Vagina (tissue), 2 donors: ENCODE measurements at regions not wholly inside any gene's neighbourhood (a gene's known extent, or its start where the extent isn't known, plus 50 kb on each side); places are given as distances from the start of the nearest gene placed in this dataset.

Experiments used
- DNase-seq, 2 donors: peaks; one replicate each; pipeline ENCODE4 v3.0.0-alpha.2; 2017; ENCODE audit errors: extremely low spot score in 2 of 2
- H3K27ac ChIP-seq: fragments of 200-600 bp; sonication (generic); one replicate; pipeline ENCODE4 v1.5.1; 2019
- H3K27me3 ChIP-seq: fragments of 200-600 bp; sonication (generic); one replicate; pipeline ENCODE4 v1.5.1; 2019
- H3K36me3 ChIP-seq, 2 donors: fragments of 200-600 bp; sonication (generic); one replicate each; pipeline ENCODE4 v1.5.1; 2017 to 2019
- H3K4me1 ChIP-seq: fragments of 200-600 bp; sonication (generic); one replicate; pipeline ENCODE4 v1.5.1; 2019
- H3K4me3 ChIP-seq, 2 donors: fragments of 200-600 bp; sonication (generic); 1 replicate in 1 of 2; 2 replicates in 1 of 2; pipeline ENCODE4 v1.5.1; 2016 to 2019
- H3K9me3 ChIP-seq: fragments of 200-600 bp; sonication (generic); one replicate; pipeline ENCODE4 v1.5.1; 2019
- CTCF ChIP-seq, 3 experiments: fragments of 450-650 bp in 2 of 3; fragments of 200-600 bp in 1 of 3; sonication (generic) in 1 of 3; IDR thresholded peaks; one replicate each; pipeline ENCODE4 v1.5.1; 2017 to 2019; ENCODE audit warnings: antibody characterized with exemption in 3 of 3, mild to moderate bottlenecking in 2 of 3, moderate library complexity in 2 of 3
- POLR2A ChIP-seq, 2 donors: fragments of 450-650 bp; IDR thresholded peaks; one replicate each; pipeline ENCODE4 v1.6.1; 2017; ENCODE audit warnings: antibody characterized with exemption in 2 of 2, mild to moderate bottlenecking in 2 of 2, moderate library complexity in 2 of 2
- POLR2AphosphoS5 ChIP-seq, 2 donors: sonication (generic); formaldehyde crosslinking; IDR thresholded peaks; one replicate each; pipeline ENCODE4 v1.9.0; 2017; ENCODE audit warnings: antibody characterized with exemption in 2 of 2, mild to moderate bottlenecking in 2 of 2, low read depth in 1 of 2; ENCODE audit not compliant: insufficient read depth in 1 of 2
- intact Hi-C: fragments of 100-400 bp; cut with DNase I; formaldehyde crosslinking; loops from one replicate; pipeline ENCODE4 v1.15.1; 2023

- no peak for DNase-seq
- Histone ChIP-seq H3K36me3 (no peaks in the 10 kb centered on the region), H3K4me3 (no peak overlapping the region), H3K9me3 (no peaks in the 10 kb centered on the region), H3K27ac (no peak overlapping the region), H3K4me1 (no peaks in the 10 kb centered on the region), H3K27me3 (no peaks in the 10 kb centered on the region)
- TF ChIP-seq CTCF (IDR thresholded peaks at IDR 0.05) = no peak
- no peak for TF ChIP-seq POLR2A (IDR thresholded peaks at IDR 0.05)
- no peak for TF ChIP-seq POLR2AphosphoS5 (IDR thresholded peaks at IDR 0.05; ENCODE audit: insufficient read depth in 1 of 2, low read depth in 1 of 2)
- intact Hi-C loops = no loop called here
These were observed 142.4 kb upstream of the GRIN3A start for GRCh38 chr9:101880846-101881245.

- intact Hi-C loops = no loop called here
- Histone ChIP-seq H3K27me3 (no peaks in the 10 kb centered on the region), H3K36me3 (no peaks in the 10 kb centered on the region), H3K27ac (no peak overlapping the region), H3K9me3 (no peaks in the 10 kb centered on the region), H3K4me1 (no peaks in the 10 kb centered on the region), H3K4me3 (no peak overlapping the region)
- no peak for DNase-seq
- TF ChIP-seq POLR2A (IDR thresholded peaks at IDR 0.05) = no peak
These were observed 140.3 kb upstream of the GRIN3A start for GRCh38 chr9:101878734-101879133.

- Histone ChIP-seq H3K27me3 (no peaks in the 10 kb centered on the region), H3K36me3 (no peaks in the 10 kb centered on the region), H3K27ac (no peak overlapping the region), H3K4me1 (no peaks in the 10 kb centered on the region), H3K4me3 (no peak overlapping the region), H3K9me3 (no peaks in the 10 kb centered on the region)
- TF ChIP-seq POLR2AphosphoS5 (IDR thresholded peaks at IDR 0.05; ENCODE audit: insufficient read depth in 1 of 2, low read depth in 1 of 2) (no peak), POLR2A (IDR thresholded peaks at IDR 0.05) (no peak), CTCF (IDR thresholded peaks at IDR 0.05) (no peak)
- intact Hi-C loops = no loop called here
- DNase-seq = no peak
These were observed 139.0 kb upstream of the GRIN3A start for GRCh38 chr9:101877439-101877838.

- TF ChIP-seq CTCF (IDR thresholded peaks at IDR 0.05) (no peak), POLR2A (IDR thresholded peaks at IDR 0.05) (no peak), POLR2AphosphoS5 (IDR thresholded peaks at IDR 0.05; ENCODE audit: insufficient read depth in 1 of 2, low read depth in 1 of 2) (no peak)
- intact Hi-C loops = no loop called here
- no peaks in the 10 kb centered on the region for H3K36me3 ChIP-seq
- no peaks in the 10 kb centered on the region for H3K9me3 ChIP-seq
- H3K4me3 ChIP-seq = no peak overlapping the region
- H3K4me1 ChIP-seq = no peaks in the 10 kb centered on the region
- DNase-seq = no peak
- H3K27ac ChIP-seq = no peak overlapping the region
- H3K27me3 ChIP-seq = no peaks in the 10 kb centered on the region
These were observed 123.0 kb upstream of the GRIN3A start for GRCh38 chr9:101861472-101861871.

GRCh38 chr9:101860920-101861319 is 122.5 kb upstream of the GRIN3A start:
- no peaks in the 10 kb centered on the region for H3K36me3 ChIP-seq
- TF ChIP-seq POLR2AphosphoS5 (IDR thresholded peaks at IDR 0.05; ENCODE audit: insufficient read depth in 1 of 2, low read depth in 1 of 2) (no peak), CTCF (IDR thresholded peaks at IDR 0.05) (no peak), POLR2A (IDR thresholded peaks at IDR 0.05) (no peak)
- no peaks in the 10 kb centered on the region for H3K27me3 ChIP-seq
- H3K27ac ChIP-seq = no peak overlapping the region
- no peaks in the 10 kb centered on the region for H3K4me1 ChIP-seq
- no peaks in the 10 kb centered on the region for H3K9me3 ChIP-seq
- no peak overlapping the region for H3K4me3 ChIP-seq
- DNase-seq = no peak
- intact Hi-C loops = no loop called here

GRCh38 chr9:101859620-101860019 is 121.2 kb upstream of the GRIN3A start:
- DNase-seq = no peak
- Histone ChIP-seq H3K9me3 (no peaks in the 10 kb centered on the region), H3K36me3 (no peaks in the 10 kb centered on the region), H3K27ac (no peak overlapping the region), H3K4me3 (no peak overlapping the region), H3K4me1 (no peaks in the 10 kb centered on the region), H3K27me3 (no peaks in the 10 kb centered on the region)
- intact Hi-C loops = no loop called here
- TF ChIP-seq CTCF (IDR thresholded peaks at IDR 0.05) (no peak), POLR2AphosphoS5 (IDR thresholded peaks at IDR 0.05; ENCODE audit: insufficient read depth in 1 of 2, low read depth in 1 of 2) (no peak), POLR2A (IDR thresholded peaks at IDR 0.05) (no peak)
